Astrocyte (in vitro differentiated cells and primary cell): ENCODE measurements at regions not wholly inside any gene's neighbourhood (a gene's known extent, or its start where the extent isn't known, plus 50 kb on each side); places are given as distances from the start of the nearest gene placed in this dataset.

Source experiments
- DNase-seq: peaks from one replicate; pipeline ENCODE4 v3.0.0-alpha.2; 2010; ENCODE audit warnings: low read depth
- FAIRE-seq: peaks from 2 replicates; lab custom pipeline; 2011; peaks lifted over from hg19 to GRCh38; lab: Jason Lieb, UNC
- H2AFZ ChIP-seq: 2 replicates; pipeline ENCODE4 v1.6.0; 2012; ENCODE audit warnings: low read depth, low read length, inconsistent platforms
- H3K27ac ChIP-seq: 2 replicates; pipeline ENCODE4 v1.5.1; 2011; ENCODE audit warnings: low read depth, low read length, inconsistent platforms
- H3K27me3 ChIP-seq: 2 replicates; pipeline ENCODE4 v1.6.0; 2011; ENCODE audit warnings: low read length, inconsistent platforms; ENCODE audit not compliant: insufficient read depth
- H3K36me3 ChIP-seq: 2 replicates; pipeline ENCODE4 v1.5.1; 2011; ENCODE audit warnings: low read length, inconsistent platforms; ENCODE audit not compliant: insufficient read depth
- H3K4me1 ChIP-seq: 2 replicates; pipeline ENCODE4 v1.5.1; 2011; ENCODE audit warnings: low read length, inconsistent platforms; ENCODE audit not compliant: insufficient read depth
- H3K4me2 ChIP-seq: 2 replicates; pipeline ENCODE4 v1.6.0; 2012; ENCODE audit warnings: low read length, inconsistent platforms
- H3K4me3 ChIP-seq: 2 replicates; pipeline ENCODE4 v1.5.1; 2011; ENCODE audit warnings: low read depth, mild to moderate bottlenecking, low read length, inconsistent platforms; ENCODE audit not compliant: insufficient read depth
- H3K79me2 ChIP-seq: 2 replicates; pipeline ENCODE4 v1.6.0; 2012; ENCODE audit warnings: mild to moderate bottlenecking, low read length, inconsistent platforms; ENCODE audit not compliant: insufficient read depth
- H3K9ac ChIP-seq: 2 replicates; pipeline ENCODE4 v1.6.0; 2012; ENCODE audit warnings: mild to moderate bottlenecking, low read length, inconsistent platforms
- H3K9me3 ChIP-seq: 2 replicates; pipeline ENCODE4 v1.5.1; 2012; ENCODE audit warnings: low read depth, mild to moderate bottlenecking, low read length, inconsistent platforms; ENCODE audit not compliant: insufficient read depth
- H4K20me1 ChIP-seq: 2 replicates; pipeline ENCODE4 v1.6.0; 2012; ENCODE audit warnings: low read length, inconsistent platforms; ENCODE audit not compliant: insufficient read depth
- H3K27ac Mint-ChIP-seq: one replicate; pipeline ENCODE4 v1.8.0; 2021; ENCODE audit warnings: mild to moderate bottlenecking, mixed read lengths; ENCODE audit not compliant: unreplicated experiment
- H3K27me3 Mint-ChIP-seq: one replicate; pipeline ENCODE4 v1.8.0; 2021; ENCODE audit warnings: low read depth, mixed read lengths; ENCODE audit not compliant: unreplicated experiment
- H3K36me3 Mint-ChIP-seq: one replicate; pipeline ENCODE4 v1.8.0; 2021; ENCODE audit warnings: low read depth, mixed read lengths; ENCODE audit not compliant: unreplicated experiment
- H3K4me1 Mint-ChIP-seq: one replicate; pipeline ENCODE4 v1.8.0; 2021; ENCODE audit warnings: low read depth, mixed read lengths; ENCODE audit not compliant: unreplicated experiment
- H3K4me3 Mint-ChIP-seq: one replicate; pipeline ENCODE4 v1.8.0; 2021; ENCODE audit warnings: mild to moderate bottlenecking, moderate library complexity, mixed read lengths; ENCODE audit not compliant: unreplicated experiment
- H3K9me3 Mint-ChIP-seq: one replicate; pipeline ENCODE4 v1.8.0; 2021; ENCODE audit warnings: mild to moderate bottlenecking, mixed read lengths; ENCODE audit not compliant: unreplicated experiment
- CTCF ChIP-seq: IDR thresholded peaks from 2 replicates; pipeline ENCODE4 v1.5.1; 2011; ENCODE audit warnings: low read depth, mild to moderate bottlenecking, inconsistent platforms, low read length, moderate library complexity; ENCODE audit not compliant: insufficient read depth
- EZH2 ChIP-seq: IDR thresholded peaks from 2 replicates; pipeline ENCODE4 v1.6.1; 2012; ENCODE audit warnings: mild to moderate bottlenecking, low read length, inconsistent platforms; ENCODE audit not compliant: insufficient read depth

- Mint-ChIP-seq H3K27ac (no peak overlapping the region), H3K36me3 (no peaks in the 10 kb centered on the region), H3K4me3 (no peak overlapping the region), H3K9me3 (peaks cover 2% of the 10 kb centered on the region), H3K27me3 (no peaks in the 10 kb centered on the region), H3K4me1 (peaks cover 3% of the 10 kb centered on the region)
- Histone ChIP-seq H3K27me3 (no peaks in the 10 kb centered on the region), H3K9ac (no peak overlapping the region), H3K36me3 (no peaks in the 10 kb centered on the region), H3K79me2 (no peaks in the 10 kb centered on the region), H3K27ac (no peak overlapping the region), H3K9me3 (no peaks in the 10 kb centered on the region), H3K4me3 (no peak overlapping the region), H3K4me1 (no peaks in the 10 kb centered on the region), H4K20me1 (no peaks in the 10 kb centered on the region), H3K4me2 (no peak overlapping the region), H2AFZ (no peak overlapping the region)
- FAIRE-seq (no peak), DNase-seq (no peak)
- TF ChIP-seq CTCF, result no peak
- TF ChIP-seq EZH2, result no peak
These were observed 994.7 kb upstream of the MIR17HG start for GRCh38 chr13:90352763-90353162.

GRCh38 chr13:90355162-90355751 is 992.2 kb upstream of the MIR17HG start:
- FAIRE-seq (no peak), DNase-seq (no peak)
- peaks cover 2% of the 10 kb centered on the region for H3K9me3 Mint-ChIP-seq
- Histone ChIP-seq H3K4me1 (no peaks in the 10 kb centered on the region), H3K4me3 (no peak overlapping the region), H3K9ac (no peak overlapping the region), H3K79me2 (no peaks in the 10 kb centered on the region), H4K20me1 (no peaks in the 10 kb centered on the region), H3K27ac (no peak overlapping the region), H3K9me3 (no peaks in the 10 kb centered on the region), H3K4me2 (no peak overlapping the region), H3K36me3 (no peaks in the 10 kb centered on the region), H3K27me3 (no peaks in the 10 kb centered on the region), H2AFZ (no peak overlapping the region)
- no peaks in the 10 kb centered on the region for H3K36me3 Mint-ChIP-seq
- no peak overlapping the region for H3K27ac Mint-ChIP-seq
- no peaks in the 10 kb centered on the region for H3K27me3 Mint-ChIP-seq
- no peak for TF ChIP-seq EZH2
- TF ChIP-seq CTCF, result no peak
- H3K4me1 Mint-ChIP-seq, result peaks cover 3% of the 10 kb centered on the region
- H3K4me3 Mint-ChIP-seq, result no peak overlapping the region

GRCh38 chr13:90360785-90361184 is 986.7 kb upstream of the MIR17HG start:
- Histone ChIP-seq H3K4me2 (no peak overlapping the region), H3K9ac (no peak overlapping the region), H3K4me1 (no peaks in the 10 kb centered on the region), H3K4me3 (no peak overlapping the region), H3K27ac (no peak overlapping the region), H2AFZ (no peak overlapping the region), H4K20me1 (no peaks in the 10 kb centered on the region), H3K79me2 (no peaks in the 10 kb centered on the region), H3K36me3 (no peaks in the 10 kb centered on the region), H3K27me3 (no peaks in the 10 kb centered on the region), H3K9me3 (no peaks in the 10 kb centered on the region)
- no peak for FAIRE-seq
- DNase-seq, result no peak
- H3K36me3 Mint-ChIP-seq, result no peaks in the 10 kb centered on the region
- no peaks in the 10 kb centered on the region for H3K4me1 Mint-ChIP-seq
- H3K9me3 Mint-ChIP-seq, result peaks cover 2% of the 10 kb centered on the region
- H3K27me3 Mint-ChIP-seq, result no peaks in the 10 kb centered on the region
- no peak overlapping the region for H3K27ac Mint-ChIP-seq
- no peak overlapping the region for H3K4me3 Mint-ChIP-seq
- TF ChIP-seq EZH2 (no peak), CTCF (no peak)
